WTC11 (cell line): ENCODE measurements at regions not wholly inside any gene's neighbourhood (a gene's known extent, or its start where the extent isn't known, plus 50 kb on each side); places are given as distances from the start of the nearest gene placed in this dataset.
A peak's percentile ranks its signal among the peaks of the same experiment; 100 is the strongest.
"Not testable (repeated sequence)": the region's sequence is repeated elsewhere in the genome, so short reads cannot be mapped to it uniquely, and the experiment has no call there.

Source experiments
- ATAC-seq: fragments of 200-7000 bp; cut with Tn5 transposase; 2 replicates; pipeline ENCODE4 v1.10.0; 2021; ENCODE audit warnings: mild to moderate bottlenecking, moderate library complexity
- CTCF ChIA-PET: fragments of 300-600 bp; sonication (Branson Sonifier 250); formaldehyde crosslinking; loops from one replicate; lab custom pipeline; 2021; ENCODE audit warnings: antibody characterized with exemption; lab: Charles Lee
- POLR2A ChIA-PET: fragments of 350-600 bp; sonication (Branson Sonifier 250); formaldehyde crosslinking; loops from one replicate; lab custom pipeline; 2021; ENCODE audit warnings: antibody characterized with exemption; lab: Charles Lee
- DNase-seq: peaks from one replicate; pipeline ENCODE4 v3.0.0; 2021; ENCODE audit warnings: low spot score
- H3K27ac Mint-ChIP-seq: 2 replicates; pipeline ENCODE4 v1.8.0; 2021; ENCODE audit warnings: mixed read lengths
- H3K27me3 Mint-ChIP-seq: 2 replicates; pipeline ENCODE4 v1.8.0; 2021; ENCODE audit warnings: low read depth, mild to moderate bottlenecking, moderate library complexity, mixed read lengths
- H3K36me3 Mint-ChIP-seq: 2 replicates; pipeline ENCODE4 v1.8.0; 2021; ENCODE audit warnings: mixed read lengths
- H3K4me1 Mint-ChIP-seq: 2 replicates; pipeline ENCODE4 v1.8.0; 2022; ENCODE audit warnings: mixed read lengths
- H3K4me3 Mint-ChIP-seq: 2 replicates; pipeline ENCODE4 v1.8.0; 2021; ENCODE audit warnings: mild to moderate bottlenecking, moderate library complexity, mixed read lengths
- H3K9me3 Mint-ChIP-seq: 2 replicates; pipeline ENCODE4 v1.8.0; 2021; ENCODE audit warnings: mixed read lengths
- GTF2I ChIP-seq: fragments of 250-450 bp; sonication (Bioruptor Pico); conservative IDR thresholded peaks from 2 replicates; pipeline ENCODE4 v1.4.0; 2021; ENCODE audit warnings: mild to moderate bottlenecking
- JAZF1 ChIP-seq: fragments of 250-450 bp; sonication (Bioruptor Pico); IDR thresholded peaks from 2 replicates; pipeline ENCODE4 v1.9.0; 2021; ENCODE audit warnings: moderate library complexity, mild to moderate bottlenecking, inconsistent platforms
- MXD4 ChIP-seq: fragments of 250-450 bp; sonication (Bioruptor Pico); IDR thresholded peaks from 2 replicates; pipeline ENCODE4 v1.8.0; 2021; ENCODE audit warnings: mild to moderate bottlenecking, moderate library complexity, borderline replicate concordance
- NFYB ChIP-seq: sonication (generic); formaldehyde crosslinking; conservative IDR thresholded peaks from 2 replicates; pipeline ENCODE4 v1.8.0; 2022; ENCODE audit warnings: low read depth, missing genetic modification reagents
- NR3C1 ChIP-seq: sonication (generic); formaldehyde crosslinking; conservative IDR thresholded peaks from 2 replicates; pipeline ENCODE4 v1.8.1; 2023; ENCODE audit warnings: low read depth, mild to moderate bottlenecking, missing genetic modification reagents
- SOX15 ChIP-seq: fragments of 250-450 bp; sonication (Bioruptor Pico); IDR thresholded peaks from 2 replicates; pipeline ENCODE4 v1.9.0; 2021; ENCODE audit warnings: mild to moderate bottlenecking
- TP53 ChIP-seq: sonication (generic); formaldehyde crosslinking; IDR thresholded peaks from 2 replicates; pipeline ENCODE4 v1.8.1; 2023; ENCODE audit warnings: mild to moderate bottlenecking, missing genetic modification reagents
- ZNF138 ChIP-seq: sonication (generic); formaldehyde crosslinking; conservative IDR thresholded peaks from 2 replicates; pipeline ENCODE4 v1.8.1; 2022; ENCODE audit warnings: mild to moderate bottlenecking, moderate library complexity, missing genetic modification reagents
- ZNF219 ChIP-seq: sonication (generic); formaldehyde crosslinking; IDR thresholded peaks from 2 replicates; pipeline ENCODE4 v1.8.0; 2023; ENCODE audit warnings: missing genetic modification reagents, mild to moderate bottlenecking, borderline replicate concordance
- ZNF232 ChIP-seq: sonication (generic); formaldehyde crosslinking; IDR thresholded peaks from 2 replicates; pipeline ENCODE4 v1.8.0; 2022; ENCODE audit warnings: mild to moderate bottlenecking, missing genetic modification reagents
- ZNF263 ChIP-seq: sonication (generic); formaldehyde crosslinking; IDR thresholded peaks from 2 replicates; pipeline ENCODE4 v1.8.1; 2022; ENCODE audit warnings: low read depth, mild to moderate bottlenecking, moderate library complexity, missing genetic modification reagents
- ZNF423 ChIP-seq: fragments of 250-450 bp; sonication (Bioruptor Pico); IDR thresholded peaks from 2 replicates; pipeline ENCODE4 v2.1.2; 2022; ENCODE audit warnings: mild to moderate bottlenecking, moderate library complexity
- ZNF671 ChIP-seq: fragments of 250-450 bp; sonication (Bioruptor Pico); IDR thresholded peaks from 2 replicates; pipeline ENCODE4 v1.8.0; 2021; ENCODE audit warnings: mild to moderate bottlenecking
- TF ChIP-seq, protein P1 (sequence below): sonication (generic); formaldehyde crosslinking; IDR thresholded peaks from 2 replicates; pipeline ENCODE4 v1.8.1; 2022; ENCODE audit warnings: low read depth, missing genetic modification reagents, borderline replicate concordance
- TF ChIP-seq, protein P2 (sequence below): sonication (generic); formaldehyde crosslinking; IDR thresholded peaks from 2 replicates; pipeline ENCODE4 v1.8.0; 2022; ENCODE audit warnings: mild to moderate bottlenecking, missing genetic modification reagents
- TF ChIP-seq, protein P3 (sequence below): fragments of 200-600 bp; IDR thresholded peaks from 2 replicates; pipeline ENCODE4 v1.8.0; 2022; ENCODE audit warnings: antibody characterized with exemption
- TF ChIP-seq, protein P4 (sequence below): sonication (generic); formaldehyde crosslinking; IDR thresholded peaks from 2 replicates; pipeline ENCODE4 v1.8.1; 2022; ENCODE audit warnings: mild to moderate bottlenecking, missing genetic modification reagents, moderate library complexity, borderline replicate concordance
- TF ChIP-seq, protein P5 (sequence below): fragments of 250-450 bp; sonication (Bioruptor Pico); IDR thresholded peaks from 2 replicates; pipeline ENCODE4 v1.9.0; 2021; ENCODE audit warnings: mild to moderate bottlenecking
- TF ChIP-seq, protein P6 (sequence below): fragments of 250-450 bp; sonication (Bioruptor Pico); IDR thresholded peaks from 2 replicates; pipeline ENCODE4 v2.1.2; 2022; ENCODE audit warnings: mild to moderate bottlenecking, moderate library complexity
- TF ChIP-seq, protein P7 (sequence below): sonication (generic); formaldehyde crosslinking; IDR thresholded peaks from 2 replicates; pipeline ENCODE4 v1.8.1; 2022; ENCODE audit warnings: mild to moderate bottlenecking, moderate library complexity, missing genetic modification reagents

DNA sequence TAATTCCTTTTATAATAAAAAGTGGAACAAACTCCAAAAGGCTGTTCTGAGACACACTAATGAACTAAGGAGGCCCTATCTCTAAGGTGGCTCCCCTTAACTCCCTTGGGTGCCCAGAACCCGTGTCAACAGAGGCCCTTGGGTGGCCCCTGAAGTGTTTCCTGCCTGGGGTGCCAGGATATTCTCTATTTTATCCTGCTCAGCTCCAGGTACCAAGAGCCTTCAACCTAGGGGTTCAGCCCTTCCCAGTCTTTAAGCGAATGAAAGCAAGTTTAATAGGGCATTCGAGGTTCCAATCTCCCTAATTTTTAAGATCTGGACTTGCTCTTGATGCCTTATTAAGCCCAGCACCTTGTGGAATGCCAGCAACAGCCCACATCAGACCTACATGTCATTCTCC lies 64.4 kb upstream of the MYO3A start:
- ATAC-seq (no peak), DNase-seq (no peak)
- H3K4me3 Mint-ChIP-seq: no peak overlapping the region
- peaks cover 15% of the 10 kb centered on the region for H3K9me3 Mint-ChIP-seq
- POLR2A ChIA-PET: no interaction called here
- H3K27me3 Mint-ChIP-seq: no peaks in the 10 kb centered on the region; the same call in 1 of the 2 replicates
- no peak overlapping the region for H3K27ac Mint-ChIP-seq
- TF ChIP-seq ZNF138 (CRISPR knock-in tag) (no peak), JAZF1 (CRISPR knock-in tag) (no peak)
- TF ChIP-seq, protein P1, sequence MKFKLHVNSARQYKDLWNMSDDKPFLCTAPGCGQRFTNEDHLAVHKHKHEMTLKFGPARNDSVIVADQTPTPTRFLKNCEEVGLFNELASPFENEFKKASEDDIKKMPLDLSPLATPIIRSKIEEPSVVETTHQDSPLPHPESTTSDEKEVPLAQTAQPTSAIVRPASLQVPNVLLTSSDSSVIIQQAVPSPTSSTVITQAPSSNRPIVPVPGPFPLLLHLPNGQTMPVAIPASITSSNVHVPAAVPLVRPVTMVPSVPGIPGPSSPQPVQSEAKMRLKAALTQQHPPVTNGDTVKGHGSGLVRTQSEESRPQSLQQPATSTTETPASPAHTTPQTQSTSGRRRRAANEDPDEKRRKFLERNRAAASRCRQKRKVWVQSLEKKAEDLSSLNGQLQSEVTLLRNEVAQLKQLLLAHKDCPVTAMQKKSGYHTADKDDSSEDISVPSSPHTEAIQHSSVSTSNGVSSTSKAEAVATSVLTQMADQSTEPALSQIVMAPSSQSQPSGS (CRISPR knock-in tag): no peak
- TF ChIP-seq, protein P2, sequence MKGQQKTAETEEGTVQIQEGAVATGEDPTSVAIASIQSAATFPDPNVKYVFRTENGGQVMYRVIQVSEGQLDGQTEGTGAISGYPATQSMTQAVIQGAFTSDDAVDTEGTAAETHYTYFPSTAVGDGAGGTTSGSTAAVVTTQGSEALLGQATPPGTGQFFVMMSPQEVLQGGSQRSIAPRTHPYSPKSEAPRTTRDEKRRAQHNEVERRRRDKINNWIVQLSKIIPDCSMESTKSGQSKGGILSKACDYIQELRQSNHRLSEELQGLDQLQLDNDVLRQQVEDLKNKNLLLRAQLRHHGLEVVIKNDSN (CRISPR knock-in tag): no peak
- peaks cover 13% of the 10 kb centered on the region for H3K36me3 Mint-ChIP-seq
- CTCF ChIA-PET: no interaction called here
- no peaks in the 10 kb centered on the region for H3K4me1 Mint-ChIP-seq

DNA sequence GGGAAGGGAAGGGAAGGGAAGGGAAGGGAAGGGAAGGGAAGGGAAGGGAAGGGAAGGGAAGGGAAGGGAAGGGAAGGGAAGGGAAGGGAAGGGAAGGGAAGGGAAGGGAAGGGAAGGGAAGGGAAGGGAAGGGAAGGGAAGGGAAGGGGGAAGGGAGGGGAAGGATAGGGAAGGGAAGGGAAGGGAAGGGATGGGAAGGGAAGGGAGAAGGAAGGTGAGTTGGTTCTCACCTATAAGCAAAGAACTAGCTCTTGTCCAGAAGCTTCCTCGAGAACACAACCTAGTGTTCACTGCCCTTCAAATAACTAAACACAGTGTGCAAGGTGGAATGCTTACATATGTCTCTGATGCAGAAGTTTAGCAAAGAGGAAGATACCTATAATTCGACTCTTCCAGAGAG lies 59.6 kb upstream of the MYO3A start:
- H3K9me3 Mint-ChIP-seq, H3K4me1 Mint-ChIP-seq, ATAC-seq, H3K36me3 Mint-ChIP-seq, POLR2A ChIA-PET, DNase-seq, H3K4me3 Mint-ChIP-seq, H3K27me3 Mint-ChIP-seq, H3K27ac Mint-ChIP-seq: not testable (repeated sequence)
- CTCF ChIA-PET: interaction anchor here (1.1 to 2.1 kb wide), 8 partner anchors 13 to 340 kb away, joined by 3 to 15 read pairs (median 8); partner anchors contain the start of gene MYO3A

DNA sequence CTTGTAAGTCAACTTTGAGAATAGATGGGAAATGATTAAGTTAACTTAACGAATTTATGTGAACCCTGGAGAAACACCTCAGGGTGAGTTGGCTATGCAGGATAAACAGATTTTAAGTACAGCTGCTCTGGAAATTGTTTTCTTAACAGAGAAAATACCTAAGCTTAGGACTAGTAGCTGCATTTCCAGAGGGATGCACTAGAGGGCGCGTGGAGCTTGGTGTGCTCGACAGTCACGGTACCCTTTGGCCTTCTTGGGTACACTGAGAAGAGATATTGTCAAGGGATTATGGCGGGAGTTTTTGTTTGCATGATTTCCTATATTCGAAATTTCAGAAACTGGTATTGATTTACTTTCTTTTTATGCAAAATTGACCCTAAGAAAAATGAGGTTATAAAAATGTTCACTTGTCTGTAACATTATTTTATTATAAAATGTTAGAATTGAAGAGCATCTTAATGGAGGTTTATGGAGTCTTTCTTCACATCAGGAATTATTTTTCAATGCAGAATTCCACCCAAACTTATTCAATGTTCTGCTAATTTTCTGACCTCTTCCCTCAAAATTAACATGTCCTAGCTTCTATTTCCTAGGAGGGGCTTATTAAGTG lies 58.4 kb upstream of the MYO3A start:
- ATAC-seq: peak; percentile 88
- no peaks in the 10 kb centered on the region; the same call in 1 of the 2 replicates for H3K27me3 Mint-ChIP-seq
- H3K4me1 Mint-ChIP-seq: no peaks in the 10 kb centered on the region
- H3K27ac Mint-ChIP-seq: no peak overlapping the region
- peak; percentile 85 for DNase-seq
- TF ChIP-seq, protein P3, sequence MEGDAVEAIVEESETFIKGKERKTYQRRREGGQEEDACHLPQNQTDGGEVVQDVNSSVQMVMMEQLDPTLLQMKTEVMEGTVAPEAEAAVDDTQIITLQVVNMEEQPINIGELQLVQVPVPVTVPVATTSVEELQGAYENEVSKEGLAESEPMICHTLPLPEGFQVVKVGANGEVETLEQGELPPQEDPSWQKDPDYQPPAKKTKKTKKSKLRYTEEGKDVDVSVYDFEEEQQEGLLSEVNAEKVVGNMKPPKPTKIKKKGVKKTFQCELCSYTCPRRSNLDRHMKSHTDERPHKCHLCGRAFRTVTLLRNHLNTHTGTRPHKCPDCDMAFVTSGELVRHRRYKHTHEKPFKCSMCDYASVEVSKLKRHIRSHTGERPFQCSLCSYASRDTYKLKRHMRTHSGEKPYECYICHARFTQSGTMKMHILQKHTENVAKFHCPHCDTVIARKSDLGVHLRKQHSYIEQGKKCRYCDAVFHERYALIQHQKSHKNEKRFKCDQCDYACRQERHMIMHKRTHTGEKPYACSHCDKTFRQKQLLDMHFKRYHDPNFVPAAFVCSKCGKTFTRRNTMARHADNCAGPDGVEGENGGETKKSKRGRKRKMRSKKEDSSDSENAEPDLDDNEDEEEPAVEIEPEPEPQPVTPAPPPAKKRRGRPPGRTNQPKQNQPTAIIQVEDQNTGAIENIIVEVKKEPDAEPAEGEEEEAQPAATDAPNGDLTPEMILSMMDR: peak; percentile 85
- TF ChIP-seq ZNF423 (CRISPR knock-in tag): no peak
- CTCF ChIA-PET: interaction anchor here (0.5 to 2.8 kb wide), 44 partner anchors 10 to 680 kb away, joined by 3 to 19 read pairs (median 3); partner anchors contain the start of genes GAD2 and MYO3A
- POLR2A ChIA-PET: no interaction called here
- no peak overlapping the region for H3K4me3 Mint-ChIP-seq
- peaks cover 8% of the 10 kb centered on the region for H3K9me3 Mint-ChIP-seq
- H3K36me3 Mint-ChIP-seq: peaks cover 6% of the 10 kb centered on the region

DNA sequence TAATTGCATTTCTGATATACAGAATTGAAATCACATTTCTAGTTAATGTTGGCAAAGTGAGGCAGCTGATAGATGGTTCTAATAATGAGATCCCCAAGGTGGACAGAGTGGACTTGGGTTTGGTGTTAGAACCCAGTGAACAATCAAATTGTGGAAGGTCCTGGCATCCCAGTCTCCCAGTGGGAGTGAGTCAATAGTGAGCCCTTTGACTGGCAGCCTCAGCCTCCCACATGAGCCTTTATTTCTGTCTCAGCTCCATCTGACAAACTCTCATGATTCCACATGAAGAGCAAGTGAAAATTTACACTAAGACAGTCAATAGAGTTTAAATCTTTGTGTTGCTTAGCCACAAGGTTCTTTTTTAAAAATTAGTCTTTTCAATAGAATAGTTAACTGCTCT lies 56.7 kb upstream of the MYO3A start:
- Mint-ChIP-seq H3K27me3 (no peaks in the 10 kb centered on the region; the same call in 1 of the 2 replicates), H3K4me1 (no peaks in the 10 kb centered on the region), H3K4me3 (no peak overlapping the region), H3K36me3 (no peaks in the 10 kb centered on the region), H3K9me3 (no peaks in the 10 kb centered on the region), H3K27ac (no peak overlapping the region)
- ATAC-seq (no peak), DNase-seq (no peak)
- TF ChIP-seq TP53: no peak
- TF ChIP-seq SOX15 (CRISPR knock-in tag): no peak
- no peak for TF ChIP-seq GTF2I (CRISPR knock-in tag)
- TF ChIP-seq, protein P4, sequence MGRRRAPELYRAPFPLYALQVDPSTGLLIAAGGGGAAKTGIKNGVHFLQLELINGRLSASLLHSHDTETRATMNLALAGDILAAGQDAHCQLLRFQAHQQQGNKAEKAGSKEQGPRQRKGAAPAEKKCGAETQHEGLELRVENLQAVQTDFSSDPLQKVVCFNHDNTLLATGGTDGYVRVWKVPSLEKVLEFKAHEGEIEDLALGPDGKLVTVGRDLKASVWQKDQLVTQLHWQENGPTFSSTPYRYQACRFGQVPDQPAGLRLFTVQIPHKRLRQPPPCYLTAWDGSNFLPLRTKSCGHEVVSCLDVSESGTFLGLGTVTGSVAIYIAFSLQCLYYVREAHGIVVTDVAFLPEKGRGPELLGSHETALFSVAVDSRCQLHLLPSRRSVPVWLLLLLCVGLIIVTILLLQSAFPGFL (CRISPR knock-in tag): no peak
- TF ChIP-seq ZNF263: no peak
- TF ChIP-seq, protein P5, sequence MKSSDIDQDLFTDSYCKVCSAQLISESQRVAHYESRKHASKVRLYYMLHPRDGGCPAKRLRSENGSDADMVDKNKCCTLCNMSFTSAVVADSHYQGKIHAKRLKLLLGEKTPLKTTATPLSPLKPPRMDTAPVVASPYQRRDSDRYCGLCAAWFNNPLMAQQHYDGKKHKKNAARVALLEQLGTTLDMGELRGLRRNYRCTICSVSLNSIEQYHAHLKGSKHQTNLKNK (CRISPR knock-in tag): no peak
- TF ChIP-seq NFYB: no peak
- TF ChIP-seq ZNF232: no peak
- TF ChIP-seq ZNF671 (CRISPR knock-in tag): no peak
- TF ChIP-seq ZNF423 (CRISPR knock-in tag): no peak
- no peak for TF ChIP-seq NR3C1
- TF ChIP-seq ZNF219 (CRISPR knock-in tag): no peak
- TF ChIP-seq, protein P6, sequence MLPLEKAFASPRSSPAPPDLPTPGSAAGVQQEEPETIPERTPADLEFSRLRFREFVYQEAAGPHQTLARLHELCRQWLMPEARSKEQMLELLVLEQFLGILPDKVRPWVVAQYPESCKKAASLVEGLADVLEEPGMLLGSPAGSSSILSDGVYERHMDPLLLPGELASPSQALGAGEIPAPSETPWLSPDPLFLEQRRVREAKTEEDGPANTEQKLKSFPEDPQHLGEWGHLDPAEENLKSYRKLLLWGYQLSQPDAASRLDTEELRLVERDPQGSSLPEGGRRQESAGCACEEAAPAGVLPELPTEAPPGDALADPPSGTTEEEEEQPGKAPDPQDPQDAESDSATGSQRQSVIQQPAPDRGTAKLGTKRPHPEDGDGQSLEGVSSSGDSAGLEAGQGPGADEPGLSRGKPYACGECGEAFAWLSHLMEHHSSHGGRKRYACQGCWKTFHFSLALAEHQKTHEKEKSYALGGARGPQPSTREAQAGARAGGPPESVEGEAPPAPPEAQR (CRISPR knock-in tag): no peak
- no peak for TF ChIP-seq MXD4 (CRISPR knock-in tag)
- TF ChIP-seq, protein P7, sequence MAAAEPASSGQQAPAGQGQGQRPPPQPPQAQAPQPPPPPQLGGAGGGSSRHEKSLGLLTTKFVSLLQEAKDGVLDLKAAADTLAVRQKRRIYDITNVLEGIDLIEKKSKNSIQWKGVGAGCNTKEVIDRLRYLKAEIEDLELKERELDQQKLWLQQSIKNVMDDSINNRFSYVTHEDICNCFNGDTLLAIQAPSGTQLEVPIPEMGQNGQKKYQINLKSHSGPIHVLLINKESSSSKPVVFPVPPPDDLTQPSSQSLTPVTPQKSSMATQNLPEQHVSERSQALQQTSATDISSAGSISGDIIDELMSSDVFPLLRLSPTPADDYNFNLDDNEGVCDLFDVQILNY (CRISPR knock-in tag): no peak
- CTCF ChIA-PET: interaction anchor here (1.2 to 2.8 kb wide), 2 partner anchors 350 to 392 kb away, joined by 3 to 19 read pairs; no protein-coding TSS in a partner anchor
- POLR2A ChIA-PET: no interaction called here
